ENCODE measurements at regions not wholly inside any gene's neighbourhood (a gene's known extent, or its start where the extent isn't known, plus 50 kb on each side); places are given as distances from the start of the nearest gene placed in this dataset.

- H3K9me3 ChIP-seq (ENCODE audit: low read length): no peaks in the 10 kb centered on the region
- no peaks in the 10 kb centered on the region for H3F3A ChIP-seq (ENCODE audit: insufficient read depth, low read length, poor library complexity, severe bottlenecking)
- no peaks in the 10 kb centered on the region for H4K20me1 ChIP-seq (ENCODE audit: insufficient read depth)
- H3K36me3 ChIP-seq (ENCODE audit: insufficient read depth, low read length): no peaks in the 10 kb centered on the region
- no peak overlapping the region for H3K4me2 ChIP-seq (ENCODE audit: low read length)
- no peaks in the 10 kb centered on the region for H3K9me2 ChIP-seq (ENCODE audit: insufficient read depth, low read length)
- H3K27me3 ChIP-seq (ENCODE audit: insufficient read depth, low read depth, low read length): peaks cover 11% of the 10 kb centered on the region
- no peak for TF ChIP-seq TAF1 (IDR thresholded peaks at IDR 0.05; ENCODE audit: low read depth)
- TF ChIP-seq REST (IDR thresholded peaks at IDR 0.05; ENCODE audit: borderline replicate concordance): no peak
- TF ChIP-seq EP300 (conservative IDR thresholded peaks at IDR 0.05; ENCODE audit: poor library complexity, severe bottlenecking): no peak
- TF ChIP-seq CTCF (IDR thresholded peaks at IDR 0.05; ENCODE audit: poor library complexity, severe bottlenecking): no peak
- no peak for TF ChIP-seq MXI1 (conservative IDR thresholded peaks at IDR 0.05; ENCODE audit: poor library complexity, severe bottlenecking)
- no peak for TF ChIP-seq SMC3 (conservative IDR thresholded peaks at IDR 0.05; ENCODE audit: poor library complexity)
- TF ChIP-seq EZH2 (IDR thresholded peaks at IDR 0.05; ENCODE audit: borderline replicate concordance, insufficient read depth, low read length, poor library complexity, severe bottlenecking): no peak
- TF ChIP-seq POLR2AphosphoS5 (IDR thresholded peaks at IDR 0.05): no peak
- no peak for TF ChIP-seq RAD21 (conservative IDR thresholded peaks at IDR 0.05)
- H3K27ac ChIP-seq (ENCODE audit: low read length): no peak overlapping the region
- H2AFZ ChIP-seq (ENCODE audit: low read depth, low read length): no peak overlapping the region
- H3K4me3 ChIP-seq (ENCODE audit: low read length): no peak overlapping the region
- no peak overlapping the region for H3K9ac ChIP-seq (ENCODE audit: low read length)
- H3K79me2 ChIP-seq (replicated peaks; ENCODE audit: insufficient read depth, low read length): no peaks in the 10 kb centered on the region
These were observed 522.5 kb upstream of the DPP6 start for GRCh38 chr7:153529651-153530165.

- Histone ChIP-seq H3K36me3 (ENCODE audit: insufficient read depth, low read length) (no peaks in the 10 kb centered on the region), H2AFZ (ENCODE audit: low read depth, low read length) (no peak overlapping the region), H3K4me2 (ENCODE audit: low read length) (no peak overlapping the region), H3F3A (ENCODE audit: insufficient read depth, low read length, poor library complexity, severe bottlenecking) (no peaks in the 10 kb centered on the region), H3K9ac (ENCODE audit: low read length) (no peak overlapping the region), H3K4me3 (ENCODE audit: low read length) (no peak overlapping the region), H3K27ac (ENCODE audit: low read length) (no peak overlapping the region), H3K27me3 (ENCODE audit: insufficient read depth, low read depth, low read length) (peaks cover 4% of the 10 kb centered on the region), H4K20me1 (ENCODE audit: insufficient read depth) (no peaks in the 10 kb centered on the region), H3K9me3 (ENCODE audit: low read length) (no peaks in the 10 kb centered on the region), H3K9me2 (ENCODE audit: insufficient read depth, low read length) (no peaks in the 10 kb centered on the region), H3K79me2 (replicated peaks; ENCODE audit: insufficient read depth, low read length) (no peaks in the 10 kb centered on the region)
- TF ChIP-seq CTCF (IDR thresholded peaks at IDR 0.05; ENCODE audit: poor library complexity, severe bottlenecking) (no peak), REST (IDR thresholded peaks at IDR 0.05; ENCODE audit: borderline replicate concordance) (no peak), EZH2 (IDR thresholded peaks at IDR 0.05; ENCODE audit: borderline replicate concordance, insufficient read depth, low read length, poor library complexity, severe bottlenecking) (no peak)
These were observed 521.8 kb upstream of the DPP6 start for GRCh38 chr7:153530441-153530840.
